IMR-90 (cell line): ENCODE measurements at regions not wholly inside any gene's neighbourhood (a gene's known extent, or its start where the extent isn't known, plus 50 kb on each side); places are given as distances from the start of the nearest gene placed in this dataset.

ENCODE experiments used
- ATAC-seq: fragments of 200-7000 bp; cut with Tn5 transposase; 2 replicates; pipeline ENCODE4 v1.9.1; 2020; ENCODE audit warnings: low read depth, mild to moderate bottlenecking, moderate library complexity
- BruUV-seq: library from RNA; stranded (reverse); fragments of 400-500 nt; replicated peaks from 2 replicates; lab custom pipeline; 2021; lab: Mats Ljungman, UMichigan
- CTCF ChIA-PET: fragments of 300-600 bp; formaldehyde crosslinking; extraction: SDS; loops from one replicate; lab custom pipeline; 2021; ENCODE audit warnings: antibody characterized with exemption; lab: Yijun Ruan, JAX
- POLR2A ChIA-PET: fragments of 300-600 bp; sonication (Branson Sonifier 250); formaldehyde crosslinking; loops from one replicate; lab custom pipeline; 2022; ENCODE audit warnings: antibody characterized with exemption; ENCODE audit not compliant: unreplicated experiment; lab: Charles Lee
- DNase-seq: peaks from one replicate; pipeline ENCODE4 v3.0.0; 2013
- H2AFZ ChIP-seq: replicated peaks from 2 replicates; pipeline ENCODE3; 2013; ENCODE audit warnings: low read length, mild to moderate bottlenecking; ENCODE audit not compliant: poor library complexity
- H2AK5ac ChIP-seq: 2 replicates; pipeline ENCODE4 v1.6.1; 2013; ENCODE audit warnings: low read depth, low read length, inconsistent platforms
- H2AK9ac ChIP-seq: replicated peaks from 2 replicates; pipeline ENCODE3; 2013; ENCODE audit warnings: mild to moderate bottlenecking, low read depth, low read length, moderate library complexity; ENCODE audit not compliant: poor library complexity
- H2BK120ac ChIP-seq: 2 replicates; pipeline ENCODE4 v1.6.1; 2013; ENCODE audit warnings: low read depth, low read length, inconsistent platforms
- H2BK15ac ChIP-seq: 3 replicates; pipeline ENCODE4 v1.6.1; 2013; ENCODE audit warnings: low read depth, low read length, inconsistent platforms
- H2BK20ac ChIP-seq: 2 replicates; pipeline ENCODE4 v1.6.1; 2013; ENCODE audit warnings: low read depth, mild to moderate bottlenecking, inconsistent platforms, low read length, moderate library complexity
- H2BK5ac ChIP-seq: 2 replicates; pipeline ENCODE4 v1.6.1; 2013; ENCODE audit warnings: mild to moderate bottlenecking, low read depth, low read length, inconsistent platforms; ENCODE audit not compliant: poor library complexity, severe bottlenecking
- H3K14ac ChIP-seq: replicated peaks from 2 replicates; pipeline ENCODE4 v1.6.1; 2013; ENCODE audit warnings: low read depth, low read length, inconsistent platforms
- H3K18ac ChIP-seq: 2 replicates; pipeline ENCODE4 v1.6.1; 2013; ENCODE audit warnings: low read depth, low read length, control low read depth
- H3K23ac ChIP-seq: 2 replicates; pipeline ENCODE4 v1.6.1; 2013; ENCODE audit warnings: low read depth, low read length, inconsistent platforms
- H3K27ac ChIP-seq: 2 replicates; pipeline ENCODE4 v1.5.1; 2013; ENCODE audit warnings: mild to moderate bottlenecking, control low read depth, low read length; ENCODE audit not compliant: insufficient read depth
- H3K27me3 ChIP-seq: 2 replicates; pipeline ENCODE4 v1.6.1; 2013; ENCODE audit warnings: low read length; ENCODE audit not compliant: control insufficient read depth, insufficient read depth
- H3K36me3 ChIP-seq: 2 replicates; pipeline ENCODE4 v1.6.1; 2013; ENCODE audit warnings: low read length, mixed read lengths; ENCODE audit not compliant: control insufficient read depth, insufficient read depth
- H3K4ac ChIP-seq: 2 replicates; pipeline ENCODE4 v1.6.1; 2013; ENCODE audit warnings: low read depth, low read length, inconsistent platforms
- H3K4me1 ChIP-seq: 2 replicates; pipeline ENCODE4 v1.6.1; 2013; ENCODE audit warnings: low read length, mixed read lengths; ENCODE audit not compliant: control insufficient read depth, insufficient read depth
- H3K4me2 ChIP-seq: 2 replicates; pipeline ENCODE4 v1.6.1; 2013; ENCODE audit warnings: low read depth, mild to moderate bottlenecking, control low read depth, low read length, moderate library complexity
- H3K4me3 ChIP-seq: 2 replicates; pipeline ENCODE4 v1.5.1; 2013; ENCODE audit warnings: low read depth, mild to moderate bottlenecking, control low read depth, low read length, moderate library complexity; ENCODE audit not compliant: insufficient read depth
- H3K56ac ChIP-seq: 2 replicates; pipeline ENCODE4 v1.6.1; 2013; ENCODE audit warnings: low read length, inconsistent platforms; ENCODE audit not compliant: insufficient read depth; ENCODE audit errors: extremely low read depth
- H3K79me1 ChIP-seq, 2 experiments: 2 replicates each; pipeline ENCODE4 v1.6.1; 2013; ENCODE audit warnings: low read length in 2 of 2, inconsistent platforms in 1 of 2, low read depth in 1 of 2
- H3K9ac ChIP-seq: 2 replicates; pipeline ENCODE4 v1.6.1; 2013; ENCODE audit warnings: low read depth, low read length, control low read depth
- H3K9me1 ChIP-seq: 2 replicates; pipeline ENCODE4 v1.6.1; 2013; ENCODE audit warnings: low read length, inconsistent platforms; ENCODE audit not compliant: insufficient read depth
- H3K9me3 ChIP-seq: 2 replicates; pipeline ENCODE4 v1.6.1; 2013; ENCODE audit warnings: low read length; ENCODE audit not compliant: control insufficient read depth, insufficient read depth
- H4K20me1 ChIP-seq: 2 replicates; pipeline ENCODE4 v1.6.1; 2013; ENCODE audit warnings: low read length, inconsistent platforms; ENCODE audit not compliant: insufficient read depth
- H4K5ac ChIP-seq: 2 replicates; pipeline ENCODE4 v1.6.1; 2013; ENCODE audit warnings: mild to moderate bottlenecking, low read depth, low read length, control low read depth
- H4K8ac ChIP-seq, 2 experiments: 2 replicates each; pipeline ENCODE4 v1.6.1; 2013; ENCODE audit warnings: low read depth in 2 of 2, low read length in 2 of 2, control low read depth in 1 of 2, inconsistent platforms in 1 of 2
- H4K91ac ChIP-seq: 2 replicates; pipeline ENCODE4 v1.6.1; 2013; ENCODE audit warnings: low read depth, low read length, inconsistent platforms; ENCODE audit not compliant: insufficient read depth
- BHLHE40 ChIP-seq: fragments of 150-350 bp; IDR thresholded peaks from 2 replicates; pipeline ENCODE4 v1.6.1; 2016; ENCODE audit warnings: mild to moderate bottlenecking, low read depth, low read length
- CEBPB ChIP-seq: IDR thresholded peaks from 2 replicates; pipeline ENCODE4 v1.6.1; 2012; ENCODE audit warnings: low read depth, low read length, improper control_type of control experiment
- CHD1 ChIP-seq: IDR thresholded peaks from 2 replicates; pipeline ENCODE4 v1.6.1; 2012; ENCODE audit warnings: low read depth, low read length, improper control_type of control experiment
- CTCF ChIP-seq: conservative IDR thresholded peaks from 2 replicates; pipeline ENCODE4 v1.5.1; 2012; ENCODE audit warnings: mild to moderate bottlenecking, low read depth, low read length, improper control_type of control experiment
- ELK1 ChIP-seq: fragments of 150-350 bp; IDR thresholded peaks from 2 replicates; pipeline ENCODE4 v1.6.1; 2016; ENCODE audit warnings: low read depth, mild to moderate bottlenecking, low read length, moderate library complexity, borderline replicate concordance
- FOS ChIP-seq: fragments of 150-350 bp; IDR thresholded peaks from 2 replicates; pipeline ENCODE4 v1.6.1; 2016; ENCODE audit warnings: low read depth, low read length
- MAFK ChIP-seq: IDR thresholded peaks from 2 replicates; pipeline ENCODE4 v1.6.1; 2012; ENCODE audit warnings: low read depth, low read length, improper control_type of control experiment
- MAZ ChIP-seq: IDR thresholded peaks from 2 replicates; pipeline ENCODE4 v1.6.1; 2012; ENCODE audit warnings: low read depth, mild to moderate bottlenecking, low read length, improper control_type of control experiment, moderate library complexity, borderline replicate concordance
- MXI1 ChIP-seq: IDR thresholded peaks from 2 replicates; pipeline ENCODE4 v1.6.1; 2012; ENCODE audit warnings: low read depth, mild to moderate bottlenecking, low read length, moderate library complexity, borderline replicate concordance
- NFE2L2 ChIP-seq: fragments of 150-350 bp; IDR thresholded peaks from 2 replicates; pipeline ENCODE4 v1.6.1; 2016; ENCODE audit warnings: low read depth, mild to moderate bottlenecking, low read length
- POLR2A ChIP-seq: IDR thresholded peaks from 2 replicates; pipeline ENCODE4 v1.6.1; 2012; ENCODE audit warnings: mild to moderate bottlenecking, low read depth, low read length
- RAD21 ChIP-seq: IDR thresholded peaks from 2 replicates; pipeline ENCODE4 v1.6.1; 2012; ENCODE audit warnings: low read length, improper control_type of control experiment
- RFX5 ChIP-seq: IDR thresholded peaks from 2 replicates; pipeline ENCODE4 v1.8.0; 2012; ENCODE audit warnings: low read depth, mild to moderate bottlenecking, low read length, moderate library complexity
- SMC3 ChIP-seq: fragments of 150-350 bp; IDR thresholded peaks from 2 replicates; pipeline ENCODE4 v1.6.1; 2016; ENCODE audit warnings: low read depth, mild to moderate bottlenecking, antibody characterized with exemption, low read length, moderate library complexity
- USF2 ChIP-seq: fragments of 150-350 bp; IDR thresholded peaks from 2 replicates; pipeline ENCODE4 v1.6.1; 2017; ENCODE audit warnings: mild to moderate bottlenecking, antibody characterized with exemption, low read length, low read depth
- WGBS, 2 experiments: methylation state at CpG; one replicate each; pipeline versions ENCODE4 v1.1.5 to v1.1.7; 2013; ENCODE audit warnings: missing lambda C conversion rate in 2 of 2; ENCODE audit not compliant: insufficient read length in 1 of 2; ENCODE audit errors: extremely low coverage in 2 of 2; 5-methylcytosine and 5-hydroxymethylcytosine counted together
- dilution Hi-C: fragments of 300-500 bp; cut with HindIII; formaldehyde crosslinking; loops from one replicate; pipeline ENCODE4 v1.14.3; 2018; ENCODE audit warnings: low sequenced_read_pairs; ENCODE audit not compliant: unreplicated experiment
- in situ Hi-C: fragments of 300-500 bp; cut with MboI; formaldehyde crosslinking; loops from 3 replicates; pipeline ENCODE4 v1.14.3; 2019; ENCODE audit warnings: low sequenced_read_pairs, inconsistent platforms, mixed read lengths
- intact Hi-C: fragments of 100-400 bp; cut with micrococcal nuclease; formaldehyde crosslinking; loops from 2 replicates; pipeline ENCODE4 v1.10.0; 2022

- Histone ChIP-seq H2AK9ac (no peak overlapping the region), H3K4me3 (no peak overlapping the region), H3K9me1 (no peaks in the 10 kb centered on the region), H3K4me1 (no peaks in the 10 kb centered on the region), H2BK120ac (no peak overlapping the region), H3K9me3 (no peaks in the 10 kb centered on the region), H4K20me1 (no peaks in the 10 kb centered on the region), H3K9ac (no peak overlapping the region), H3K36me3 (no peaks in the 10 kb centered on the region), H4K8ac (no peak overlapping the region), H3K27me3 (no peaks in the 10 kb centered on the region; the same call in 1 of the 2 replicates), H3K56ac (no peak overlapping the region), H3K4ac (no peak overlapping the region), H4K91ac (no peak overlapping the region), H3K79me1 (no peaks in the 10 kb centered on the region), H3K4me2 (no peak overlapping the region), H2AFZ (no peak overlapping the region), H2BK5ac (no peak overlapping the region), H2BK20ac (no peak overlapping the region), H2AK5ac (no peak overlapping the region), H3K18ac (no peak overlapping the region), H3K14ac (no peak overlapping the region), H4K5ac (no peak overlapping the region), H3K23ac (no peak overlapping the region), H2BK15ac (no peak overlapping the region), H3K27ac (no peak overlapping the region)
- no peak for TF ChIP-seq SMC3
- no peak for TF ChIP-seq MAFK
- no peak for TF ChIP-seq FOS
- no peak for TF ChIP-seq USF2
- TF ChIP-seq NFE2L2, result no peak
- no peak for TF ChIP-seq CHD1
- no peak for TF ChIP-seq MAZ
- TF ChIP-seq RAD21, result no peak
- no peak for TF ChIP-seq CEBPB
- no peak for TF ChIP-seq BHLHE40
- no peak for TF ChIP-seq MXI1
- no peak for TF ChIP-seq ELK1
- TF ChIP-seq CTCF, result no peak
- TF ChIP-seq POLR2A, result no peak
- no peak for TF ChIP-seq RFX5
- intact Hi-C loops, result no loop called here
- in situ Hi-C loops, result no loop called here
- ChIA-PET CTCF (no interaction called here), POLR2A (no interaction called here)
- no CpG with 5 or more reads among the region's 1 CpG for WGBS, 2 experiments
- BruUV-seq, result no TSS peak
- DNase-seq (no peak), ATAC-seq (no peak)
- dilution Hi-C loops, result no loop called here
Measured at GRCh38 chr18:41490861-41491260, 464.2 kb upstream of the PIK3C3 start.
